ENCODE measurements at regions not wholly inside any gene's neighbourhood (a gene's known extent, or its start where the extent isn't known, plus 50 kb on each side); places are given as distances from the start of the nearest gene placed in this dataset.

DNA sequence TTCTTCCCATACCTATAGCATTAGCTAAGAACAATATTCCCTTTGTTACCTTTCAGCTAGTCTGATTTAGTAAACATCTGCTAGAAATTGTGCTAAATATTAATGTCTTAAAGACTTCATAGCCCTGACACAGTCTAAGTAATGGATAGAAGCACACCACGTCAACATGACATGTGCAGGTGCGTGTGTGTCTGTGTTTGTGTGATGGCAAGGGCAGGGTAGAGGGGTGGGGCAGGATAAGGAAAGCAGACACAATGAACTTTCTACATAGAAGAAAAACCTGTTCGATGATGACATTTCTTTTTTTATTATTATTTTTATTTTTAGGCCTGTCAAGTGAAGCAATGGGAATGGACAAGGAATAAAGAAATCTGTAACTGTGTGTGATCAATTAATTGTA is 223.3 kb downstream of the NOL4 start:
- H3K9me3 Mint-ChIP-seq (ENCODE audit: unreplicated experiment), result peaks cover 8% of the 10 kb centered on the region
- no peaks in the 10 kb centered on the region for H3K4me1 Mint-ChIP-seq (ENCODE audit: unreplicated experiment)
- no peaks in the 10 kb centered on the region for H3K27me3 Mint-ChIP-seq (ENCODE audit: unreplicated experiment)
- DNase-seq (ENCODE audit: extremely low spot score, unreplicated experiment), result no peak
- TF ChIP-seq, protein P1, sequence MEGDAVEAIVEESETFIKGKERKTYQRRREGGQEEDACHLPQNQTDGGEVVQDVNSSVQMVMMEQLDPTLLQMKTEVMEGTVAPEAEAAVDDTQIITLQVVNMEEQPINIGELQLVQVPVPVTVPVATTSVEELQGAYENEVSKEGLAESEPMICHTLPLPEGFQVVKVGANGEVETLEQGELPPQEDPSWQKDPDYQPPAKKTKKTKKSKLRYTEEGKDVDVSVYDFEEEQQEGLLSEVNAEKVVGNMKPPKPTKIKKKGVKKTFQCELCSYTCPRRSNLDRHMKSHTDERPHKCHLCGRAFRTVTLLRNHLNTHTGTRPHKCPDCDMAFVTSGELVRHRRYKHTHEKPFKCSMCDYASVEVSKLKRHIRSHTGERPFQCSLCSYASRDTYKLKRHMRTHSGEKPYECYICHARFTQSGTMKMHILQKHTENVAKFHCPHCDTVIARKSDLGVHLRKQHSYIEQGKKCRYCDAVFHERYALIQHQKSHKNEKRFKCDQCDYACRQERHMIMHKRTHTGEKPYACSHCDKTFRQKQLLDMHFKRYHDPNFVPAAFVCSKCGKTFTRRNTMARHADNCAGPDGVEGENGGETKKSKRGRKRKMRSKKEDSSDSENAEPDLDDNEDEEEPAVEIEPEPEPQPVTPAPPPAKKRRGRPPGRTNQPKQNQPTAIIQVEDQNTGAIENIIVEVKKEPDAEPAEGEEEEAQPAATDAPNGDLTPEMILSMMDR (IDR thresholded peaks at IDR 0.05), result no peak
- H3K4me3 Mint-ChIP-seq (ENCODE audit: unreplicated experiment), result no peak overlapping the region
- no peaks in the 10 kb centered on the region for H3K36me3 Mint-ChIP-seq (ENCODE audit: unreplicated experiment)
- no peak overlapping the region for H3K27ac Mint-ChIP-seq (ENCODE audit: unreplicated experiment)

DNA sequence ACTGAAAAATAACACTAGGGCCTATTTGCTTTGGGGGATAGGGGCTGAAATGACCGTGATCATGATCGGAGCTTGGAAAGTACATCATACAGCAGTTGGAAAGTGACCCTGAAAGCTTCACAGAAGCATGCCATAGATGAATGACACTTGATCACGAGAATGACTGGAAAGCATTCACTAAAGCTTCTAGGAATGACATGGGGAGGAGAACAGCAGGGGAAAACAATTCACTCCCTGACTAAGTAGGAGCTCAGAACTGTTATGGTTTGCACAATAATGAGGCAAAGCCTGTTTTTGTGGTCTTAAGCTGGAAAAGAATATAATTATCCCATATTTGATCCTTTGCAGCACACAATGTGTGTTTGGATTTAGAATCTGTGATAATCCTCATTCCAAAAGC is 237.5 kb downstream of the NOL4 start:
- Mint-ChIP-seq H3K4me3 (ENCODE audit: unreplicated experiment) (no peak overlapping the region), H3K36me3 (ENCODE audit: unreplicated experiment) (no peaks in the 10 kb centered on the region), H3K27ac (ENCODE audit: unreplicated experiment) (no peak overlapping the region), H3K9me3 (ENCODE audit: unreplicated experiment) (no peaks in the 10 kb centered on the region), H3K4me1 (ENCODE audit: unreplicated experiment) (no peaks in the 10 kb centered on the region), H3K27me3 (ENCODE audit: unreplicated experiment) (no peaks in the 10 kb centered on the region)
- TF ChIP-seq, protein P1 (IDR thresholded peaks at IDR 0.05), result no peak
- no peak for DNase-seq (ENCODE audit: extremely low spot score, unreplicated experiment)

DNA sequence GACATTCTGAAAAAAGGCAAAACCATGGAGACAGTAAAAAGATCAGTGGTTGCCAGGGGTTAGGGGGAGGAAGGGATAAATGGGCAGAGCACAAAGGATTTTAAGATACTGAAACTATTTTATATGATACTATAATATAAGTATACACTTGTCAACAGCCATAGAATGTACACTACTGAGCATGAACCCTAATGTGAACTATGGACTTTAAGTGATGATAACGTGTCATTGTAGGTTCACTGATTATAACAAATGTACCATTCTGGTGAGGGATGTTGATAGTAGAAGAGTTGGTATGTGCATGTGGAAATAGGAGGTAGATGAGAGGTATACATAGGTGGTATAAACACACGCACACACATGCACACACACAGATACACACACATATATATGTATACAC is 241.6 kb downstream of the NOL4 start:
- no peak for DNase-seq (ENCODE audit: extremely low spot score, unreplicated experiment)
- no peak overlapping the region for H3K4me3 Mint-ChIP-seq (ENCODE audit: unreplicated experiment)
- TF ChIP-seq, protein P1 (IDR thresholded peaks at IDR 0.05), result no peak
- no peaks in the 10 kb centered on the region for H3K36me3 Mint-ChIP-seq (ENCODE audit: unreplicated experiment)
- no peak overlapping the region for H3K27ac Mint-ChIP-seq (ENCODE audit: unreplicated experiment)
- H3K27me3 Mint-ChIP-seq (ENCODE audit: unreplicated experiment), result no peaks in the 10 kb centered on the region
- H3K9me3 Mint-ChIP-seq (ENCODE audit: unreplicated experiment), result no peaks in the 10 kb centered on the region
- no peaks in the 10 kb centered on the region for H3K4me1 Mint-ChIP-seq (ENCODE audit: unreplicated experiment)

DNA sequence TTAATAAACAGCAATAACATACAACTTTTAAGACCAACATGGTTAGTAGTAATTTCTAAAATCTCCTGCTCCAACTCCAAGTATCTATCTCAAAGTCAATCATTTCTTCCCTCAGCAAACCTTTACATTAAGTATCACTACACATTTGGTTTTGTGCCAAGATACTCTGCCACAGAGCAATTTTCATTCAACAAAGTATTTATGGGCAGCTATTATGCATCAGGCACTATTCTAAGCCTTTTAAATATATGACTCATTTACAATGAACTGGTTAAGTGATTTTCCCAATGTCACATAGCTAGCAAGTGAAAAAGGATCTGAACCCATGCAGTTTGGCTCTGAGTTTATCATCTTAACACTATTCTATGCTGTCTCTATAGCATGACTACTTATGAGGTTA is 264.3 kb downstream of the NOL4 start:
- Mint-ChIP-seq H3K27me3 (ENCODE audit: unreplicated experiment) (no peaks in the 10 kb centered on the region), H3K4me3 (ENCODE audit: unreplicated experiment) (no peak overlapping the region), H3K9me3 (ENCODE audit: unreplicated experiment) (no peaks in the 10 kb centered on the region), H3K4me1 (ENCODE audit: unreplicated experiment) (no peaks in the 10 kb centered on the region), H3K27ac (ENCODE audit: unreplicated experiment) (no peak overlapping the region), H3K36me3 (ENCODE audit: unreplicated experiment) (no peaks in the 10 kb centered on the region)
- TF ChIP-seq, protein P1 (IDR thresholded peaks at IDR 0.05), result no peak
- DNase-seq (ENCODE audit: extremely low spot score, unreplicated experiment), result no peak

DNA sequence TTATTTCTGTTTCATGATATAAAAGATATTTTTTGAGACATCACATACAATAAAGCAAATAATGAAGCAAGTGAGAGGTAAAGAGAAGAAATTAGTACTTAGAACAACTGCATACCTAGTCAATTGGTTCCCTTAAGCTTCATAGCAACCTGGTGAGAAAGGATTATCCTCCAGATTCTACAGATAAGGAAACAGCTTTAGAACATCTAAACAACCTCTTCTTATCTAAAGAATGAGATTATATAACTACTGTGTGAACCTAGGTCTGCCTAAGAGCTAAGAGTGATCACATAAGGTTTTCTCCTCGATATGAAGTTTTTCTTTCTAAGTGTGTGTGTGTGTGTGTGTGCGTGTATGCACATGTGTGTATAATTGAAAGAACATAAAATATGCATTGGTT is 265.1 kb downstream of the NOL4 start:
- no peaks in the 10 kb centered on the region for H3K36me3 Mint-ChIP-seq (ENCODE audit: unreplicated experiment)
- H3K9me3 Mint-ChIP-seq (ENCODE audit: unreplicated experiment), result no peaks in the 10 kb centered on the region
- no peak for DNase-seq (ENCODE audit: extremely low spot score, unreplicated experiment)
- H3K27ac Mint-ChIP-seq (ENCODE audit: unreplicated experiment), result no peak overlapping the region
- no peak overlapping the region for H3K4me3 Mint-ChIP-seq (ENCODE audit: unreplicated experiment)
- TF ChIP-seq, protein P1 (IDR thresholded peaks at IDR 0.05), result no peak
- no peaks in the 10 kb centered on the region for H3K4me1 Mint-ChIP-seq (ENCODE audit: unreplicated experiment)
- H3K27me3 Mint-ChIP-seq (ENCODE audit: unreplicated experiment), result no peaks in the 10 kb centered on the region

Measured in osteocyte (in vitro differentiated cells).